ENCODE measurements at regions not wholly inside any gene's neighbourhood (a gene's known extent, or its start where the extent isn't known, plus 50 kb on each side); places are given as distances from the start of the nearest gene placed in this dataset.

DNA sequence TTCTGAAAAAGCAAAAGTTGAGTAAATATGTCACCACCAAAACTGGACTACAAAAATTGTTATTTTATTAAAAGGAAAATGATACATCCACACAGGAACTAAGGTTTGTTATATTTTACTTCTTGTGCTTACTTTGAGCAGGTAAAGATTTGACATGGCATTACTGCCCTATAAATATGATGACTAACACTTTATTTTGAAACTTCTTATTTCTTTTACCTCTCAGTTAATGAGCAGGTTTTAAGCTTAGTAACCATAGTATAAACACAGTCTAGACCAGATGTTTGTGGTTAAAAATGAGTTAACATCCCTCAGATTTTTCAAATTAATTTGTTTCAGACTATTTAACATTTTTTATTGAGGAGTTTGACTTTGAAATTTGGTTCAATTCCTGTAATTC, 862.5 kb upstream of the USP15 start:
- TF ChIP-seq SUZ12 (IDR thresholded peaks at IDR 0.05) (no peak), CTBP1 (IDR thresholded peaks at IDR 0.05; ENCODE audit: borderline replicate concordance) (no peak), ELF4 (IDR thresholded peaks at IDR 0.05) (no peak), SP1 (IDR thresholded peaks at IDR 0.05) (no peak), ARNT (IDR thresholded peaks at IDR 0.05) (no peak), FOXK2 (IDR thresholded peaks at IDR 0.05) (no peak), FOXM1 (IDR thresholded peaks at IDR 0.05; ENCODE audit: borderline replicate concordance) (no peak)
- TF ChIP-seq, protein P1, sequence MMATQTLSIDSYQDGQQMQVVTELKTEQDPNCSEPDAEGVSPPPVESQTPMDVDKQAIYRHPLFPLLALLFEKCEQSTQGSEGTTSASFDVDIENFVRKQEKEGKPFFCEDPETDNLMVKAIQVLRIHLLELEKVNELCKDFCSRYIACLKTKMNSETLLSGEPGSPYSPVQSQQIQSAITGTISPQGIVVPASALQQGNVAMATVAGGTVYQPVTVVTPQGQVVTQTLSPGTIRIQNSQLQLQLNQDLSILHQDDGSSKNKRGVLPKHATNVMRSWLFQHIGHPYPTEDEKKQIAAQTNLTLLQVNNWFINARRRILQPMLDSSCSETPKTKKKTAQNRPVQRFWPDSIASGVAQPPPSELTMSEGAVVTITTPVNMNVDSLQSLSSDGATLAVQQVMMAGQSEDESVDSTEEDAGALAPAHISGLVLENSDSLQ (IDR thresholded peaks at IDR 0.05) = no peak

All from HEK293T (cell line).